Mesendoderm (in vitro differentiated cells): ENCODE measurements at regions not wholly inside any gene's neighbourhood (a gene's known extent, or its start where the extent isn't known, plus 50 kb on each side); places are given as distances from the start of the nearest gene placed in this dataset.
A peak's percentile ranks its signal among the peaks of the same experiment; 100 is the strongest.

Experiments used
- DNase-seq: peaks from one replicate; pipeline ENCODE4 v3.0.0; 2013
- H2AK5ac ChIP-seq: 2 replicates; pipeline ENCODE4 v1.6.1; 2013; ENCODE audit warnings: low read length, inconsistent platforms
- H2BK120ac ChIP-seq: 2 replicates; pipeline ENCODE4 v1.6.1; 2013; ENCODE audit warnings: low read depth, mild to moderate bottlenecking, low read length, moderate library complexity, mixed read lengths
- H2BK15ac ChIP-seq: replicated peaks from 2 replicates; pipeline ENCODE4 v1.6.1; 2013; ENCODE audit warnings: low read depth, mild to moderate bottlenecking, moderate library complexity
- H2BK5ac ChIP-seq: 2 replicates; pipeline ENCODE4 v1.6.1; 2013; ENCODE audit warnings: low read length, inconsistent platforms
- H3K18ac ChIP-seq: 2 replicates; pipeline ENCODE4 v1.6.1; 2013; ENCODE audit warnings: mild to moderate bottlenecking, low read length, mixed read lengths
- H3K23ac ChIP-seq: one replicate; pipeline ENCODE4 v1.6.1; 2013; ENCODE audit warnings: low read length
- H3K27ac ChIP-seq: 2 replicates; pipeline ENCODE4 v1.5.1; 2013; ENCODE audit warnings: low read depth, mild to moderate bottlenecking, inconsistent platforms, low read length, moderate library complexity
- H3K27me3 ChIP-seq: 2 replicates; pipeline ENCODE4 v1.6.1; 2013; ENCODE audit warnings: low read length, control low read depth, mild to moderate bottlenecking, inconsistent platforms; ENCODE audit not compliant: insufficient read depth, poor library complexity
- H3K36me3 ChIP-seq: 2 replicates; pipeline ENCODE4 v1.6.1; 2013; ENCODE audit warnings: low read length, inconsistent platforms; ENCODE audit not compliant: control insufficient read depth, insufficient read depth
- H3K4ac ChIP-seq: one replicate; pipeline ENCODE4 v1.6.1; 2013; ENCODE audit warnings: low read depth, mild to moderate bottlenecking, low read length, moderate library complexity
- H3K4me1 ChIP-seq: 2 replicates; pipeline ENCODE4 v1.6.1; 2013; ENCODE audit warnings: low read depth, low read length, inconsistent platforms; ENCODE audit not compliant: control insufficient read depth
- H3K4me2 ChIP-seq: 2 replicates; pipeline ENCODE4 v1.6.1; 2013; ENCODE audit warnings: low read length
- H3K4me3 ChIP-seq: 2 replicates; pipeline ENCODE4 v1.5.1; 2013; ENCODE audit warnings: mild to moderate bottlenecking, low read length
- H3K56ac ChIP-seq: one replicate; pipeline ENCODE4 v1.6.1; 2013; ENCODE audit warnings: low read length
- H3K79me1 ChIP-seq: 2 replicates; pipeline ENCODE4 v1.6.1; 2013; ENCODE audit warnings: low read length, inconsistent platforms
- H3K79me2 ChIP-seq: 2 replicates; pipeline ENCODE4 v1.6.1; 2013; ENCODE audit warnings: mild to moderate bottlenecking, low read length; ENCODE audit not compliant: control insufficient read depth, insufficient read depth
- H3K9ac ChIP-seq: 2 replicates; pipeline ENCODE4 v1.6.1; 2013; ENCODE audit warnings: low read length, inconsistent platforms
- H4K5ac ChIP-seq: one replicate; pipeline ENCODE4 v1.6.1; 2013; ENCODE audit warnings: low read length
- H4K8ac ChIP-seq: one replicate; pipeline ENCODE4 v1.6.1; 2013; ENCODE audit warnings: low read depth, mild to moderate bottlenecking, control low read depth, low read length, moderate library complexity
- WGBS: extraction: QIAGEN DNeasy Blood & Tissue Kit; methylation state at CpG from one replicate; pipeline ENCODE4 v1.1.7; 2013; ENCODE audit warnings: low lambda C conversion rate, missing lambda C conversion rate; ENCODE audit not compliant: insufficient coverage; ENCODE audit errors: extremely low coverage; 5-methylcytosine and 5-hydroxymethylcytosine counted together

DNA sequence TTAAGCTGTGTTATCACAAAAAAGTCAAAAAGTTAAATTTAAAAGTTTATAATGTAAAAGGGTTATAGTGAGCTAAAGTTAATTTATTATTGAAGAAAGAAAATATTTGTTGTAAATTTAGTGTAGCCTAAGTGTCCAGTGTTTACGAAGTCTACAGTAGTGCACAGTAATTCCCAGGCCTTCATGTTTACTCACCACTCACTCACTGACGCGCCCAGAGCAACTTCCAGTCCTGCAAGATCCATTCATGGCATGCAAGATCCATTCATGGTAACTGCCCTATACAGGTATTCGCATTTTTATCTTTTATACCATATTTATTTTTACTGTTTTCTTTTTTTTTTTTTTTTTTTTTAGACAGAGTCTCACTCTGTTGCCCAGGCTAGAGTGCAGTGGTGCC is 69.5 kb downstream of the TPRA1 start:
- no peak overlapping the region for H4K8ac ChIP-seq
- H3K79me1 ChIP-seq: no peaks in the 10 kb centered on the region
- H2AK5ac ChIP-seq: no peak overlapping the region
- H3K9ac ChIP-seq: no peak overlapping the region
- H2BK15ac ChIP-seq: no peak overlapping the region
- no peak overlapping the region for H3K4ac ChIP-seq
- no peak for DNase-seq
- no CpG with 5 or more reads among the region's 4 CpGs for WGBS
- no peak overlapping the region for H4K5ac ChIP-seq
- H3K27me3 ChIP-seq: no peaks in the 10 kb centered on the region
- H3K56ac ChIP-seq: no peak overlapping the region
- H2BK120ac ChIP-seq: no peak overlapping the region
- no peak overlapping the region for H3K18ac ChIP-seq
- no peaks in the 10 kb centered on the region for H3K36me3 ChIP-seq
- no peak overlapping the region for H3K23ac ChIP-seq
- no peak overlapping the region for H3K27ac ChIP-seq
- H3K4me3 ChIP-seq: no peak overlapping the region
- no peak overlapping the region for H2BK5ac ChIP-seq
- no peaks in the 10 kb centered on the region for H3K4me1 ChIP-seq
- no peak overlapping the region for H3K4me2 ChIP-seq
- no peaks in the 10 kb centered on the region for H3K79me2 ChIP-seq

DNA sequence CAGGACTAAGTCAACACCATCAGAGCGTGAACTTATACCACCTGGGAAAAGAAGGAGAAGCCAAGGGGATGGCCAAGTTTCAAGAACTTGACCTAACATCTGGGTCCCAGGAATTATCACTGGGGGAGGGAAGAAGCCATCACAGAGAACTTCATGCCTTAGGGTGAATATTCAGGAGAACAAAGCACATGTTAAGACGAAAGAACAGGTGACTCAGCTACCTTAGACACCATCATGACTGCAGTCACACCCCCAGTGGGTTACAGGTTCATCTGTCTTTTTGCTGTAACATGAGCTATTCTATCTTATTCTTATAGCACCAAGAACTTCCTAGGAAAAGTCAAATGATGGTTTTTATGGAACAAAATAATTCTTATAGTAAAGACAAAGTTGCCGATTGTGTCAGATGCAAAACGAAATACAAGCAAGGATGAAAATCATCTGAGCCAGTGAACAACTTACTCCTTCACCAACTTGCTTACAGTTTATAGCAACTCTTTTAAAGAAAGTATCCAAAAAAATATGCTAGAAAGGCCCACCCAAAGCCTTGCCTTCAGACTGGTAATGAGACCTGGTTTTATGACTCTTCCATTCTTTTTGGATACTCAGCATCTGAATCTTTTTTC is 72.0 kb downstream of the TPRA1 start:
- WGBS: no CpG with 5 or more reads among the region's 4 CpGs
- no peak overlapping the region for H4K8ac ChIP-seq
- H3K36me3 ChIP-seq: no peaks in the 10 kb centered on the region

DNA sequence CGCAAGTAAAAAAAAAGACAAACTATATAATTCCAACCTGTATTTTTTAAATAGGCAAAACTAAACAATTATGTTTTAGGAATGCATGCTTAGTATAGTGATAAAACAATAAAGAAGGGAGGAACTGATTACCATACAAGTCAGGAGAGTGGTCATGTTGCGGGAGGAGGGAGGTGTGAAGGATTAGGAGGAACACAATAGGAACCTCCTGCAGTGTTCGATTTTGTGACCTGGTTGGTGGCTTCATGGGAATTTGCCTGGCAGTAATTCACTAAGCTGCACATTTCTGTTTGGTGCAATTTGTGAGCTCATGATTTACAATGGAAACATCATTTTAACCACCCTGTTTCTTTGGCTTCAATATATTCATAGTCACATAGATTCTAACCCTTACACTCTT is 78.3 kb downstream of the TPRA1 start:
- Histone ChIP-seq H3K79me1 (no peaks in the 10 kb centered on the region), H2AK5ac (no peak overlapping the region), H3K79me2 (no peaks in the 10 kb centered on the region), H3K23ac (no peak overlapping the region), H3K4me3 (no peak overlapping the region), H3K4ac (no peak overlapping the region), H3K9ac (no peak overlapping the region), H2BK5ac (no peak overlapping the region), H4K8ac (no peak overlapping the region), H3K36me3 (no peaks in the 10 kb centered on the region), H2BK15ac (no peak overlapping the region), H2BK120ac (no peak overlapping the region), H4K5ac (no peak overlapping the region), H3K27me3 (no peaks in the 10 kb centered on the region), H3K4me1 (no peaks in the 10 kb centered on the region), H3K18ac (no peak overlapping the region), H3K27ac (no peak overlapping the region), H3K4me2 (no peak overlapping the region), H3K56ac (no peak overlapping the region)
- DNase-seq: peak; percentile 74
- WGBS: no CpG with 5 or more reads among the region's 3 CpGs

More for the DNA sequence above, 72.0 kb downstream of the TPRA1 start:
- Histone ChIP-seq H2BK120ac (no peak overlapping the region), H3K4me3 (no peak overlapping the region), H3K4me1 (no peaks in the 10 kb centered on the region), H2BK15ac (no peak overlapping the region), H3K23ac (no peak overlapping the region), H3K9ac (no peak overlapping the region), H3K4ac (no peak overlapping the region), H2AK5ac (no peak overlapping the region), H3K56ac (no peak overlapping the region), H3K18ac (no peak overlapping the region), H3K79me2 (no peaks in the 10 kb centered on the region), H2BK5ac (no peak overlapping the region), H3K79me1 (no peaks in the 10 kb centered on the region), H3K27ac (no peak overlapping the region), H4K5ac (no peak overlapping the region), H3K27me3 (no peaks in the 10 kb centered on the region), H3K4me2 (no peak overlapping the region)
- no peak for DNase-seq

GRCh38 chr3:127501177-127501576 is 89.4 kb downstream of the TPRA1 start:
- no peak overlapping the region for H2AK5ac ChIP-seq
- no peak overlapping the region for H3K4me2 ChIP-seq
- no peak overlapping the region for H3K9ac ChIP-seq
- no peaks in the 10 kb centered on the region for H3K79me1 ChIP-seq
- no peaks in the 10 kb centered on the region for H3K27me3 ChIP-seq
- no peak overlapping the region for H4K8ac ChIP-seq
- no peaks in the 10 kb centered on the region for H3K4me1 ChIP-seq
- no peak overlapping the region for H3K23ac ChIP-seq
- H3K27ac ChIP-seq: no peak overlapping the region
- no peaks in the 10 kb centered on the region for H3K79me2 ChIP-seq
- WGBS: no CpG with 5 or more reads among the region's 1 CpG
- no peak overlapping the region for H4K5ac ChIP-seq
- H2BK5ac ChIP-seq: no peak overlapping the region
- H3K18ac ChIP-seq: no peak overlapping the region
- H3K4ac ChIP-seq: no peak overlapping the region
- DNase-seq: no peak
- H2BK120ac ChIP-seq: no peak overlapping the region
- no peak overlapping the region for H2BK15ac ChIP-seq
- H3K56ac ChIP-seq: no peak overlapping the region
- no peak overlapping the region for H3K4me3 ChIP-seq
- H3K36me3 ChIP-seq: no peaks in the 10 kb centered on the region

DNA sequence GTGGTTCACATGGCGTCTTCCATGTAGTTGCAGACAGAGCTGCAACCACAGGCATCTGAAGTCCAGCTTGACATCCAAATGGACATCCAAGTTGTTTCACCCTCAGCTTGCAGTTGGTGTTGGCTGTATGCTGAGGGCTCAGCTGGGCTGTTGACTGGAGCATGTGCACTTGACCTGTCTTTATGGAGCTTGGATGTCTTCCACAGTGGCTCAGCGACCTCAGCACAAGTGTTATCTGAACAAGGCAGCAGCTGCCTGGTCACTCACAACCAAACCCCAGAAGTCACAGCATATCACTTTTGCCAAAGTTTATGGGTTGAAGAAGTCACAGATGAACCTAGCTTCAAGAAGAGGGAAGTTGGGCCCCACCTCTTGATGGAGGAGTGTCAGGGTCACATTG is 92.9 kb downstream of the TPRA1 start:
- no peak overlapping the region for H2AK5ac ChIP-seq
- H2BK15ac ChIP-seq: no peak overlapping the region
- H2BK120ac ChIP-seq: no peak overlapping the region
- no CpG with 5 or more reads among the region's 2 CpGs for WGBS
- no peak overlapping the region for H3K56ac ChIP-seq
- H3K4me1 ChIP-seq: no peaks in the 10 kb centered on the region
- no peaks in the 10 kb centered on the region for H3K79me2 ChIP-seq
- H3K79me1 ChIP-seq: no peaks in the 10 kb centered on the region
- no peak for DNase-seq
- no peak overlapping the region for H3K9ac ChIP-seq
- no peak overlapping the region for H4K5ac ChIP-seq
- no peaks in the 10 kb centered on the region for H3K36me3 ChIP-seq
- no peak overlapping the region for H3K4me3 ChIP-seq
- no peak overlapping the region for H2BK5ac ChIP-seq
- H3K27me3 ChIP-seq: no peaks in the 10 kb centered on the region
- H3K18ac ChIP-seq: no peak overlapping the region
- H3K27ac ChIP-seq: no peak overlapping the region
- H3K4me2 ChIP-seq: no peak overlapping the region
- H3K4ac ChIP-seq: no peak overlapping the region
- no peak overlapping the region for H4K8ac ChIP-seq
- no peak overlapping the region for H3K23ac ChIP-seq

DNA sequence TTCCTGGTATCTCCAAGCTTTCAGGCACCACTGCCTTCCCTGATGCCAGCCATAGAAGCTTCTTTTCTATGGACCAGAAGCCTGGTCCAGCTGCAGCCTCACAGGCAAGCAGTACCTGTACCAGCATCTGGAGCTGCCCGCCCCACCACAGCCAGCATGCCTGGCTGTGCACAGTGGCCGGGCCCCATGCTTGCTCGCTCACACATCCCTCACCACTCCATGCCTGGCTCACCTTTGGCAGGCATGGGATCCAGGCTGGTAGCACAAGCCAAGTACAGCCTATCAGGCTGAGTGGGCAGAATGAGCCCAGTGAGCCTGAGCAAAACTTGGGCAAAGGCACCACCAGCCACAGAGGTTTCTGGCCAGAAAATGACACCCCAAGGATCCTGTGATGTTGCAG is 93.4 kb downstream of the TPRA1 start:
- Histone ChIP-seq H3K18ac (no peak overlapping the region), H3K9ac (no peak overlapping the region), H3K4ac (no peak overlapping the region), H3K36me3 (no peaks in the 10 kb centered on the region), H3K27me3 (no peaks in the 10 kb centered on the region), H2BK5ac (no peak overlapping the region), H2AK5ac (no peak overlapping the region), H2BK15ac (no peak overlapping the region), H4K8ac (no peak overlapping the region), H3K23ac (no peak overlapping the region), H3K4me2 (no peak overlapping the region), H3K79me1 (no peaks in the 10 kb centered on the region), H3K79me2 (no peaks in the 10 kb centered on the region), H2BK120ac (no peak overlapping the region), H3K56ac (no peak overlapping the region), H3K27ac (no peak overlapping the region), H3K4me3 (no peak overlapping the region), H3K4me1 (no peaks in the 10 kb centered on the region), H4K5ac (no peak overlapping the region)
- WGBS: no CpG with 5 or more reads among the region's 3 CpGs
- DNase-seq: no peak
